ENCODE measurements at regions not wholly inside any gene's neighbourhood (a gene's known extent, or its start where the extent isn't known, plus 50 kb on each side); places are given as distances from the start of the nearest gene placed in this dataset.

DNA sequence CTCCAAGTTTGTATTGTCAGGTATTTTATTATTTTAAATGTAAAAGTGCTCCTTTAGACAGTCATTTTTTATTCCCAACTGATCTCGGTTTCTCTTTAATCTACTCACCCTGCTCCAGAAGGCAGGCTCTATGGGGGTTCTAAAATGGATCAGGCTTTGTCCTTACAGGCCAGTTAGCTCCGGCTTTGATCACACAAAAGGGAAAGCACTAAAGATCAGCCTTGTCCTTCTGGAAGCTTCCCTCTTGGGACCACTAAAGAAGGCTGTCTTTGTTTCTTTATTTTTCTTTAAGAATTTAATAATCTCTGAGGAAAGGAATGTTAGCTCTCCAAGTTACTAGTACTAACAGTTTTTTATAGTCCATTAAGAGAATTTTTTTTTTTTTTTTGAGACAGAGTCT is 560.5 kb upstream of the ZNF717 start:
- DNase-seq (ENCODE audit: low read depth, low spot score) = no peak

DNA sequence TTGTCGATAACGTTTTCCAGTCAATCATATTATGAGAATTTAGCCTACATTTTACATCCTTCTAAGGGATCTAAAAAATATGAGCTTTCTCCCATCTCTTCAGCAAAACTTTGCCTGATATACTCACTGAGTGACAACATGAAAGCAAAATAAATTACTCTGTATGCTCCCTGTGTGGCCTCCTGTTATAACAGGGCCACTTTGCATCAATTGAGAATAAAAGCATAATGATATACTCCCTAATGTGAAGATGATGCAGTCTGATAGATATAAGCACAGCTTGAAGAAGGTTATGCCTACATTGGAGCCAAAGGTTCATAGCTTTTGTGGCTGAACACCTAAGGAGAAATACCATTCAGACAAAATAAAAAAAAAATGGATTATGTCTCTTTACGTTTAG is 561.3 kb upstream of the ZNF717 start:
- DNase-seq (ENCODE audit: low read depth, low spot score) = no peak

DNA sequence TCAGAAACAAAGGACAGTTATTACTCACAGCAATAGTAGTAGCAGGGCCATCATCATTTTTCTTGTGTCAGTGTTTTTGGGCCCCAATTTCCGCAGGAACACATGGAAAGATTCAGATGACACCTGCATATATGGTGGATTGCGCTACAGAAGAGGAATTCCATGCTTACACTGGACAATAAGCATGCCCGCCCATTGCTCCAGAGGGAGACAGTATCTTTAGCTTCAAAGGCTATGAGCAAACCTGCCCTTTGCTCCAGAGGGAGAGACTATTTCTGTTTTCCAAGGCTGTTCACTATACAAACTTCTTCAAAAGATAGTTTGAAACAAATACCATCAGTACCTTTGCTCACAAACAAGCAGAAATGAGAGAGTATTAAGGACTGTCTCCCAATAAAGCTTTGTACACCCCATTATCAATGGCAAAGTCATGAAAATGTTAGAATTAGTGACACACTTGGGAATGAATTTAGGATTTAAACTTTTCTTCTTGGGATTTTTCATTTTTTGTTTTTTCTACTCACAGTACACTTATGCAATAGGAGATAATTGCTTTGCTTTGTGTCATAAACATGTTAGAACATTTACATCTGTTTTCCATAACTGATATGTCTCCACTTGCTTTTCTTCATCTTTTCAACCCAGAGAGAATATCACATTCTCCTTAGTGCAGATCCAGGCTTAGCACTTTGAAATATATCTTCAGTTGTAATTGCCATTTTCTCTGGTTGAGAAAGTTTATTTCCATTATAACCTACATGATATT is 564.5 kb upstream of the ZNF717 start:
- DNase-seq (ENCODE audit: low read depth, low spot score) = no peak

DNA sequence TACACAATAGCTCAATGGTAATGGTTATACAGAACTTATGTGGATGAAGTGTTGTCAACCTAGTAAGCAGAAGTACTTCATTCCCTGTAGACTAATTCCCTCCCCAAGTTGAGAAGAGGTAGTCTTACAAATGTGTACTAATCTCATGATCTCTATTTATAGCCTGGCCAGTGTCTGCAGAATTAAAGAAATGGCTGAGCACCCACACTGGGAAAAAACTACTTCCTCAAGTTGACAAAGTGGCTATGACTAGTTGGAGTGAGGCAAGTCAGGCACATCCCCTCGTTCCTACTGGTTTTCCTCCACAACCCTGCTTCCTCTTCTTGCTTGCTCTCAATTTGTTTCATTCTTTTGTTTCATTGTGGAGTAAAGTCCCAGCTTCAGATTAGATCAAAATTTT is 566.7 kb upstream of the ZNF717 start:
- DNase-seq (ENCODE audit: low read depth, low spot score) = no peak

DNA sequence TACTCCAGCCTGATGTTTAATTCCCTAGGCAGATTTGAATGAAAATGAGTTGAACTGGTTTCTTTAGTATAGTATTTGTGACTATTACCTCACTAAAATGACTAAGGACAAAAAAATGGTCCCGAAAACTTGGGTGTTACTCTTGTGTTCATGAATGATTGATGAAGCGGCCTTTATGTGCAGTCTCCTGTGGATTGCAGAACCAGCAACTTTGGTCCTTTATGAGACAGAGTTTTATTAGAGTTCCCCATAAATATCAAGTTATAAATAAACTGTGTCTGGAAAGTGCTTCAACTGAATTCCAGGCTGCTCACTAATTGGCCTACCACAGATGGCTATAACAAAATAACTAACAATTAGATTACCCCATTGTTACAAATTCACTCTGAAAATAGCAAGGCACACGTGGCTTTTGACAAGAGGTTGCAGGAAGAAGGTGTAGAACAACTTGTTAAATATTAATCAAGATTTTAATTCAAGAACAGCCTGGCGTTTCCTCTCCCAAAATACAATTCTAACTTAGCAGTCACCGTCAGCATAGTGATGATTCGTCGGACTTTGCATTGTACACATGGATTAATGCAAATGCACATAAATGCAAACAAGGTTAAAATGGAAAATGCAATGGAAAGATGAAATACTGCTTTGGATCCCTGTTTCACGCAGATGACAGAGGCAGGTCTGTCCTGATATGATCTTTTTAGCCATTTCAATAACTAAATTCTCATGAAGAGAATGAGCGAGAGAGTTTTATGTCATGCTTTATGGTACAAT is 567.3 kb upstream of the ZNF717 start:
- no peak for DNase-seq (ENCODE audit: low read depth, low spot score)

DNA sequence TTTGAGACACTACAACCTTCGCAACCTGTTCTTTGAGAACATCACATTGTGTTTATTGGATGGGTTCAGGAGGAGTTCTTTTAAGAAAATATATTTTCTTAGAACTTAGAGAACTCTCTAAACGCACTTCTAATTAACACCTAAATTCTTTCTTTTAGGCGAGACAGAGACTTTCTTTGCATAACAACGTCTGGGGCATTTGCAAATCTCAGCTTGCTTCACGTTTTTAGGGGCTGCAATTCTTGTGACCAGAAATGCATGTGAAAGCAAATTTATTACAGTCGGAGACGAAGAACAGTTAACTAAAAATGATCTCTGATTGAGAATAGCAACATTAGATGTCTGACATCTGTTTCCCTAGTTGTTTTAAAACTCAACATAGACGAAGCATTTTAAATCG is 568.3 kb upstream of the ZNF717 start:
- DNase-seq (ENCODE audit: low read depth, low spot score) = no peak

DNA sequence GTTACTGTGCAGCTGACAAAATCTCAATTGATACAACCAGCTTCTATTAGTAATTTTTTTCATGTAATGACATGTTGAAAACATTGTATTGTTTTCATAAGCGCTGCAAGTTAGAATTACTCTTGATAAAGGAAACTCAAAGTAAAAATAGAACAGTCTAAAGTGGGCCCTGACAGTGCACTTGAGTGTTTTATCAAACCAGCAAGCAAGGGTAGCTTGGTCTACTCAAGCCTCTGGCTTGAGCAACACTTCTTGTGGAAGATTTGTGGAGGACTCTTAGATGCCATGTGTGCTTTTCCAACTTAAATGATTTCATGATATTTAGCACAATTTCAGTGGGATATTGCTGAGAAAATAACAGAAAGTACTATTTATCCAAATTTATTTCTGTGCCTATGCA is 575.7 kb upstream of the ZNF717 start:
- no peak for DNase-seq (ENCODE audit: low read depth, low spot score)

DNA sequence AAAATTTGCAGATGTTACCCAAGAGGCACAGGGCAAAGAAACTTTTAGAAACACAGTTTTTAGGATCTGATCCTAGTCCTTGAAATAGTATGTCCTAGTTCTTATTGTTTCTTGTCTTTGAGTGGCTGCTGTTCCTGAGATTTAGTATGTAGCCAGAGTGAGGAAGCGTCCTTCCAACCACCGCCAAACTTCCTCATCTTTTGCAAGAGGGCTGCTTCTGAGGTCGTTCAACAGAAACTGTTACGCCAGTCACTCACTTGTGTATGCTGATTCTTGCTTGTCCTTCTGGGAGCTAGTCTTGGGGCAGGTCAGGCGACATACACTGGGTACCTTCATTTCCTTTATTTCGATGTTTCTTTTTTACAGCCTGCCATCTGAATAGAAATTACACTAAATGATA is 577.3 kb upstream of the ZNF717 start:
- DNase-seq (ENCODE audit: low read depth, low spot score) = no peak

DNA sequence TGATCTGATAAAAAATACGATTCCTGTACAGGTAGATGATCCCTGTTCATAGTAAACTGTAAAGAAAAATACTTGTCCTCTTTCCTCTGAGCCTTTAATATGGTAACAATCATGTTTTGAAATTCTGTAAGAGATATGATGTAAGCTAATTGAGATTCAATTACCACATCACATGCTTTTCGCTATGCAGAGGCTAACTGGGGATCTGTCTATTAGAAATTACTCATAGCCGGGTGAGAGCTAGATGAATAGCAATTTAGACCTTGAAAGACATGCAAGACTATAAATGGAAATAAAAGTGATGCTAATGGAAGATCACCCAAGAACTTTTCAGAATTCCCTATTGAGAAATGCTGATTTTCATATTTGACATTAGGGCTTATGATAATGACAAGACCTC is 579.9 kb upstream of the ZNF717 start:
- DNase-seq (ENCODE audit: low read depth, low spot score) = no peak

DNA sequence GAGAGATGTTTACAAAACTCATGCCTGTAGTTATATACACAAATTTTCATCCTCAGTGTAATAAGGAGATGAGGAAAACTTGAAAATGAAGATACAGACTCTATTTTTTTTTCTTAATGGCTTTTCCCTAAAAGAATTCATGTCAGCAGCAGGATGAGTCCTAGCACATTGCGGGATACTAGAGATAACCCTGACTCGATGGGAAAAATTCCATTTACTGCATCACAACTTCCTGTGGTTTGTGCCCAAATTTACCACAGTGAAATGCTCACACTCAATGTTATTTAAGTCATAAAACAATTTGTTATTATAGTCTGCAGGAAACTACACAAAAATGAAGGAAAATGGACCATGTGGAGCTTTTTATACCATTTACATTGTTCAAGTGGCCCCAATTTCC is 581.9 kb upstream of the ZNF717 start:
- DNase-seq (ENCODE audit: low read depth, low spot score) = no peak

DNA sequence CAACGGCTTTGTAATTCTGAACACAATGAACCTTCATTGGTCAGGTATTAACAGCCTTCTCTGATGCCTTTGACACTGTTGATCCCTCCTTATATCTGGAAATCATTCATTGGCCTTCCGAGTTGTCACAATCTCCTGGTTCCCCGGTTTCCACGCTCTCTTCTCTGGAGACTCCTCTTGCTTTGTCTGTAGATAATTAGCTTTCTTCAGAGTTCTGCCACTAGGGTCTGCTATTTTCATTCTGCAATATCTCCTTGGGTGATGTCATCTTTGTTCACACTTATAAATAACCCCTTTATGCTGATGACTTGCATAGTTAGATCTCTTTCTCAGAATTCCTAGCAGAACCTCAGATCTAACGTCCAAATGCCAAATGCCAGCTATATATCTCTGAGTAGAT is 583.8 kb upstream of the ZNF717 start:
- DNase-seq (ENCODE audit: low read depth, low spot score) = no peak

DNA sequence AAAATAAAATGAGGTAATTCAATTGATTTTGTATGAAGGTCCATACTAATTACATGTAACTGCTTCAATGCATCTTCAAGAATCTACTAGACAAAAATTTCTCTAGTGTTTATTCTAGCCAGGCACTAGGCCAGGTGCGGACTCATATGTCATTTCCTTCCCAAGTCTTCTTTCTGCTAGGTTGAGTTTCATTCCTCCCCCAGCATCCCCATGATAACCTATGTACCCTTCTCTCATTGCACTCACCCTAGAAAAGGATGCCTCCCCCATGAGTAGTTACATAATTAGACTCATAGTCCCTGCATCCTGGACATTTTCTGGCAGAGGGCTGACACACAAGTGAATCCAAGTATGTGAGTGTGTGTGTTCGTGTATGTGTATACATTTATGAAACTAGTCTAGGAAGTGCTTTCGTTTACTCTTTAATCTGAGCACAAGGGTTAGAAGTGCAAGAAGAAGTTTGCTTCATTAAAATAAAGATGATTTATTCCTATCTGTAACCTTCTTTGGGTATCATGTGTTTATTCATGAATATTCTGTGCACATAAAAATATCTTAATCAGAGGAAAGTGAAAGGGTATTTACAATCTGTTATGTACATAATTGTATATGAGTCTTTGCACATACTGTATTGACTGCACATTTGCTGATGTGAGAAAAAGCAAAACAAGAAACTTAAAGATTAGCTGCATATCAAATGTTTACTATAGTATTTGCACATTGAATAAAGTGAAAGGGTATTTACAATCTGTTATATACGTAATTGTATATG is 585.6 kb upstream of the ZNF717 start:
- no peak for DNase-seq (ENCODE audit: low read depth, low spot score)

DNA sequence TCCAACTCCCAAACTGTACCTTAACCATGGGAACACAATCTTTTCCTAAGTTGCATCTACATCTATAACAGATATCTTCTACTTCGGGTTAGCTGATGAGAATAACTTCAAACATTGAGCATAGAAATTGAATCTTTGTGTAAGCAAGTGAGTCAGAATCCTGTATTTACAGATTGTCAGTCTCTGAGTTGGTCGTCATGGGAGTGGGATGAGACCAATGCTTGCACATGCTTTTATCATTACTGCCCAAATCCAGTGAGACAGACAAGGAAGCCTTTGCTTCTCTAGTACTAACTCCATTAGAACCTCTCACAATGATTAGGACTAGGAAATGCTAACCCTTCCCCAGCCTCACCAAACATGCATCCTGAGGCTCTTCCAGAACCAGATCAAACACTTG is 587.1 kb upstream of the ZNF717 start:
- no peak for DNase-seq (ENCODE audit: low read depth, low spot score)

DNA sequence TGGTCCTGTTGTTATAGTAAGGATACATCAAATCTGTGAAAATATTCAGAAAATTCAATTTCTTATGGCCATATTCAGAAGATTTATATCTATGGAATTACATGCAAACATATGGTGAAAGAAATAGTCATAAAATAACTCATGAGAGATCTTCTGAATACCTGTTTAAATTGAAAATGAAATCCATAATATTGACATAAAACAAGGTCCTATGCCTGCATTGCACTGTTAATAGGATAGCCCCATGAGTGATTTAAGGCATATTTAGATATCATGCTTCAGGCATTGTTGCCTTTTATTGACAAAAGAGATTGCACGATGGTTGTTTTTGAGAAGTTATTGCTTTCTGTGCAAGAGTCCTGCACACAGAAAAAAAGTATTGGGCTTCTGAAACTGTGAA is 591.7 kb upstream of the ZNF717 start:
- DNase-seq (ENCODE audit: low read depth, low spot score) = no peak

DNA sequence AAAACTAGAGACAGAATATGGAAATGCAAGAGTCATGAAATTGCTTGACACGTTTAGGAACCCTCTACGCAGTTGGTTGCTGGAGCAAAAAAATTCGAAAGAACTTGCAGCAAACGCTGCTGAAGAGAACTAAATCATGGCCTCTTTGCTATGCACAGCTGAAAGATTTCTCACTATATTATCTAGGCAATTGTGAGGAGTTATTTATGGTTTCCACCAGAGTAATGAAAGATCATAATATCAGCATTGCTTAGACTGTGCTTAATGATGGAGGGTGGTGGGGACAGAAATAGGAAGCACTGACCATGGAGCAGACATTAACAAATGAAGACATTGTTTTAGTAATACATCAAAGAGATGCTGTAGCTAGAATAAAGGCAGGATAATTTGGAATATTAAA is 593.4 kb upstream of the ZNF717 start:
- no peak for DNase-seq (ENCODE audit: low read depth, low spot score)

DNA sequence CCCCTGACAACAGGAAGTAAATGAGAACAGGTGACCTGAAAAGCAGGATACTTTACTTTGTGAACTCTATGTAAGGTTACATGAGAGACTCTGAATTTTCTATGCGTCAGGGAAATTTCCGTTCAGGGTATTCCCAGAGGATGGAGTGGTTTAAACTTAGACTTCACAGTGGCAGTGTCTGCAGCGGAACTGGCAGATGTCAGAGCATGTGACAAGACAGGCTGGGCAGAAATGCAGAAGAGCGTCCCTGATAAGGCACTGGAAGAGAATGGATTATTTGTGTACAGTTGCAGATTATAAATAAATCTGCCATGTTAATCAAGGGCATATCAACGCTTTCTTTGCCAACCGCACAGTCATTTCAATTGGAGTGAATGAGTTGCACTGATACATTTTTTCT is 598.4 kb upstream of the ZNF717 start:
- no peak for DNase-seq (ENCODE audit: low read depth, low spot score)

DNA sequence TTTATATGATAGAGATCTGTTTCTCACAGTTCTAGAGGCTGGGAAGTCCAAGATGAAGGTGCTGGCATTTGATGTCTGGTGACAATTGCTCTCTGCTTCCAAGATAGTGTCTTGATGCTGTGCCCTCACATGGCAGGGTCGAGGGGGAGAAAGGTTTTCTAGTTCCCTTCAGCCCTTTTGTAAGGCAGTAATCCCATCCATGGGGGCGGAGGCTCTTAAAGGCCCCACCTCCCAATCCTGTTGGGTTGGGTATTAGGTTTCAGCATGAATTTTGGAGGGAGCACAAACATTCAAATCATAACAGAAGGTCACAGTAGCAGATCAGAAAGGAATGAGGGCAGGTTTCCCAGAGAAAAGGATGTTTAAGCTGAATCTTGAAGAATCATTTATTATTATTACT is 601.7 kb upstream of the ZNF717 start:
- no peak for DNase-seq (ENCODE audit: low read depth, low spot score)

DNA sequence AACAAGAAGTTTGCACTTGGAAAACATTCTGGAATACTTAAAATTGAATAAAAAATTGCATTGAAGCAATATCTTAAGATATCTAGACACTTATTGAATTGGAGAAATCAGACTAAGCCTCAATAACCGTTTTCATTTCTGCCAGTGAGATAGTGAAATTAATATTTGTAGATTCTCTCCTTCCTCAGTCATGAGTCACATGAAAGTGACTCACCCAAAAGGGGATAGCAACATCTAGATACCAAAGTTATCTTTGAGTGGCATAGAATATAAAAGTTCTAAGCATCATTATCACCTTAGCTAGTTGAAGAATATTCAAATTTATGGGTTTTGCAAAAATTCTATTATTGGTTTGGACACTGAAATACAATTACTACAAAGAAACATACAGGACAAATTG is 614.8 kb upstream of the ZNF717 start:
- DNase-seq (ENCODE audit: low read depth, low spot score) = no peak

DNA sequence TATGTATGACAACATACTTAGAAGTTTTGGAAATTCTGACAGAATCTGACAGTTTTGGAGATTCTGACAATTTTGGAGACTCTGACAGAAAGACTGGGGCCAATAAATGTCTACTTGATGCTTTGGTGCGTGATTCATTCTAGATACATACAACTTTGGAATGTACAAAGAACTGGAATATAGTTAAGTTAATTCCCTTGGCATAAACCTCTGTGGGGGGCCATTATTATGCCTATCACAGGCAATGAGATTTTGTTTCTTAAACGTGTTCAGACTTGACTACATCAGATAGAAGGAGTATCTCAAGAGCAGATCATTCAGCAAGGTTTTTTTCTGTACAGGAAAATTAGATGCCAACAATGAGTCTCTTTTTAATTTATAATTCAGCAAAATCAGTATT is 617.6 kb upstream of the ZNF717 start:
- no peak for DNase-seq (ENCODE audit: low read depth, low spot score)

DNA sequence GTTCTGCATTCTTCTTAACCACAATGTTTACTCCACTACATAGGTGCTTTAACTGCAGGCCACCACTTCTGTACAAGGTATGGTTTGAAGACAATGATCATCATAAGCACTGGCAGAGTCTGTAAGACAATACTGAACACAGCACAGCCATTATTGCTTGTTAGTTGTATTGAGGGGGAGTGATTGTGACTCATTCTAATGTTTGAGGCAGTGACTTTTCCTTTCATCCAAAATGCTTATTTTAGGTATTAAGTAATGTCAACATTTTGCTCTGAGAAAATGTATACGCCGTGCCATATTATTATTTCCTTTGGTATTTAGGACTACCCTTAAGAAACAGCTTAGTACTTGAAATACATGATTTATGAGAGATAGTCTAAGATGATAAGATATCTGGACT is 618.2 kb upstream of the ZNF717 start:
- no peak for DNase-seq (ENCODE audit: low read depth, low spot score)

DNA sequence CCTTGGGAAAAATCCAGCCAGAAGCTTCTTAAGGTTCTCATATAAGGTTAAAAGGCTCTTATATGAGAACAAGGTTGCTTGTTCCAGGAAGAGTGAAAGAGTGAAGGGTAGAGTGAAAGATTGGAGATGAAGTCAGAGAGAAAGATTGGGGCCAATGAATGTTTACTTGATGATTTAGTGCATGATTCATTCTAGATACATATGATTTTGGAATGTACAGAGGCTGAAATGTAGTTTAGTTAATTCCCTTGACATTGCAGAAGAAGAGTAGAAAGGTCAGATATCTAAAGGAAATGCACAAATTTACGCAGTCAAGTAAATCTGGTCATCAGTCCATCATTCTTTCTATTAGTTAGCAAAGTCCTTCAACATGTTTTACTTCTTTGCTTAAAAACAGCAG is 619.8 kb upstream of the ZNF717 start:
- no peak for DNase-seq (ENCODE audit: low read depth, low spot score)

DNA sequence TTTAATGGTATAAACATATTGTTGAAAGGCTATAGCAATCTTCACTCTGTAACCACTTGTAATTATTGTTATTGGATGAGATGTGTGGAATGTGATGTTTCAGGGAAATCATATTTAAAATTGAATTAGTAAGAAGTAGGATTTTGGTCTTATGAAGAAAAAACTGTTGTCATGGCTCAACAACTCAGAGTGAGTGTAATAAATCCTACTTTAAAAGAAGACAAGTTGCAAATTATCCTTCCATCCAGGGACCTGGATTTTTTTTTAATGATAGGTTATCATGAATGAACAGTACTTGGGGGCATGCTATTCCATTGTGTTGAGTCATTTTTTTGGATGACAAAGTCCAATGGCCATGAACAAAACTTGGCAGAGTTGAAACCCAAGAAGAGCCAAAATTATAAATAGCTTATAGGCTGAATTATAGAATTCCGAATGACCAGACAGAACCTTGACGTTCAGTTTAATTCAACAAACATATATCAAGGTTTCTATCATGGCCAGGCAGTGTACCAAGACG is 625.5 kb upstream of the ZNF717 start:
- no peak for DNase-seq (ENCODE audit: low read depth, low spot score)

Measured in brain pericyte (primary cell).